Memory B cell (primary cell): ENCODE measurements at regions not wholly inside any gene's neighbourhood (a gene's known extent, or its start where the extent isn't known, plus 50 kb on each side); places are given as distances from the start of the nearest gene placed in this dataset.

Experiments used
- ATAC-seq: fragments of 150-1000 bp; cut with Tn5 transposase; 2 replicates; pipeline ENCODE4 v1.10.0; 2021; ENCODE audit warnings: low read depth, mild to moderate bottlenecking, moderate library complexity
- DNase-seq, 2 donors: peaks; one replicate each; pipeline ENCODE4 v3.0.0; 2022; ENCODE audit warnings: low spot score in 2 of 2
- H3K27ac Mint-ChIP-seq: one replicate; pipeline ENCODE4 v1.8.0; 2022; ENCODE audit warnings: mild to moderate bottlenecking, moderate library complexity, mixed read lengths
- H3K27me3 Mint-ChIP-seq: one replicate; pipeline ENCODE4 v1.8.0; 2022; ENCODE audit warnings: mixed read lengths
- H3K36me3 Mint-ChIP-seq: one replicate; pipeline ENCODE4 v1.8.0; 2022; ENCODE audit warnings: mild to moderate bottlenecking, mixed read lengths
- H3K4me1 Mint-ChIP-seq: one replicate; pipeline ENCODE4 v1.8.0; 2022; ENCODE audit warnings: mixed read lengths
- H3K4me3 Mint-ChIP-seq: one replicate; pipeline ENCODE4 v1.8.0; 2022; ENCODE audit warnings: mild to moderate bottlenecking, moderate library complexity, mixed read lengths
- H3K9me3 Mint-ChIP-seq: one replicate; pipeline ENCODE4 v1.8.0; 2022; ENCODE audit warnings: mixed read lengths

DNA sequence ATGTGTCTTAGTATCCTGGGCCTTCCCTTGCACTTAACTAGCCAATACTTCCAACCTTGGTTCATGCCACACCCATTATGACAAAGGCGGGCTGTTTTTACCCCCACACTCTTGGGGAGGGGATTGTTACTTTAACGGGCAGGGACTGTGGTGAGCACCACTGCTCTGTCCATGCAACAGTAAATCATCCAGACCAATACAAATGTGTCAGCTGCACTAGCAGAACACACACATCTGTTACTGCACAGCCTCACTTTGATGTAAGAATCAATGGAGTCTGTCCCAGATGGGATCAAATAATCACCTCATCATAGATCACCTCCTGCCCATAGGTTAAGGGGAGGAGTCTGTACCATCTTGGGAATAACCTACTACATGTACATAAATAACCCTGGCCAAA lies 58.1 kb downstream of the NPAP1 start:
- Mint-ChIP-seq H3K27ac (no peak overlapping the region), H3K4me1 (no peaks in the 10 kb centered on the region), H3K36me3 (no peaks in the 10 kb centered on the region), H3K4me3 (no peak overlapping the region), H3K27me3 (no peaks in the 10 kb centered on the region), H3K9me3 (peaks cover 2% of the 10 kb centered on the region)
- DNase-seq (no peak), ATAC-seq (no peak)

DNA sequence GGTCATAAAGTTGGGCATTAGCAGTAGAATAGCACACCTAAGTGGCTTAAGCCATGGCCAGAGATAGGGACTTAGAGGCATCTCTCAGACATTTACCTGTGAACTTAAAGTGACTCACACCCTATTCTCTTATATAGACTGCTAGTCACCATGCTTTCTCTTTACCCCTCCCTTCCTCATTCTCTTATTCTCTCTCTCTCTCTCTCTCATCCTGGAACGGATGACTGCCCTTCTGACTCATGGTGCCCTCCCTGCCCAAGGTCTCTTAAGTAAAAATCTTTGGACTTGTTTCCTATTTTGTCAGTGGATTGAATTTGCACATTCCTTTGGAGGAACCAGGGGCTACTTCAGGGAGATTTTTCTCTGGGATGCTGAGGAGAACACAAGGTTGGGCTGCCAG lies 58.8 kb downstream of the NPAP1 start:
- ATAC-seq (no peak), DNase-seq (no peak)
- Mint-ChIP-seq H3K4me3 (no peak overlapping the region), H3K4me1 (no peaks in the 10 kb centered on the region), H3K36me3 (no peaks in the 10 kb centered on the region), H3K9me3 (peaks cover 2% of the 10 kb centered on the region), H3K27me3 (no peaks in the 10 kb centered on the region), H3K27ac (no peak overlapping the region)

DNA sequence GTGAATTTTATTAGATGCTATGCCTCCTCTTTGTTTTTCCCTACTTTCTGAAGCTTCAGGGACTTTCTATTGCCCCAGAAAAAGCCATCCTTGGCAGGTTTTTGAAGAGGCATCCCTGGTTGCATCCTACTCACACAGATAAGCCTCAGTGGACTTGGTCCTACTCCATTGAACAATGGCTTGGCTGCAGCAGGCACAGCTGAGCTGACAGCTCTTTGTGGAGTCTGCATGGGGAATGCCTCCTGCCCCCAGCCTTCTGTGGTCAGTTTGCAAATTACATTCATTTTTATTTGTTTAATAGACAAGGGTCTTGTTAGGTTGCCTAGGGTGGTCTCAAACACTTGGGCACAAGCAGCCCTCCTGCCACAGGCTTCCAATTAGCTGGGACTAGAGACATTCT lies 69.7 kb downstream of the NPAP1 start:
- H3K4me1 Mint-ChIP-seq = no peaks in the 10 kb centered on the region

DNA sequence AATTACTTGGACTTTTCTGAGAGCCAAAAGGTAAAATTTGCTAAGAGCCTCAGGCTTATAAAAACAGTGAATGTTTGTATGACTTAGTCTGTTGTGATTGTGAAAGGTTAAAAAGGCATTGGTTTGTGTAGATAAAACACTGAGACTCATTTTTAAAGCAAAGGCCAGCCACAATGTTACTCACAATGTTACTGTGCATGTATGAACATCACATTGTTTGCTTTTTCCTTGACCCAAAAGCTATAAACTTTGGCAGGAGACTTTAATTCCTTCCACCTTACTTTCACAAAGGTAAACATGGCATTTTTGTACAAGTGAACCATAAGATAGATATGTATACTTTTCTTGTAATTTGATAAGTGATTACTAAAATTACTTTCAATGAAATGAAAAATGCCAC lies 70.5 kb downstream of the NPAP1 start:
- no peak overlapping the region for H3K4me3 Mint-ChIP-seq
- no peaks in the 10 kb centered on the region for H3K4me1 Mint-ChIP-seq
- H3K9me3 Mint-ChIP-seq = peaks cover 3% of the 10 kb centered on the region
- no peak for ATAC-seq
- DNase-seq = no peak
- H3K36me3 Mint-ChIP-seq = no peaks in the 10 kb centered on the region
- H3K27me3 Mint-ChIP-seq = no peaks in the 10 kb centered on the region
- H3K27ac Mint-ChIP-seq = no peak overlapping the region

More for the DNA sequence above, 69.7 kb downstream of the NPAP1 start:
- DNase-seq = no peak
- no peak overlapping the region for H3K4me3 Mint-ChIP-seq
- no peak for ATAC-seq
- no peak overlapping the region for H3K27ac Mint-ChIP-seq
- H3K36me3 Mint-ChIP-seq = no peaks in the 10 kb centered on the region
- H3K27me3 Mint-ChIP-seq = no peaks in the 10 kb centered on the region
- H3K9me3 Mint-ChIP-seq = peaks cover 3% of the 10 kb centered on the region

DNA sequence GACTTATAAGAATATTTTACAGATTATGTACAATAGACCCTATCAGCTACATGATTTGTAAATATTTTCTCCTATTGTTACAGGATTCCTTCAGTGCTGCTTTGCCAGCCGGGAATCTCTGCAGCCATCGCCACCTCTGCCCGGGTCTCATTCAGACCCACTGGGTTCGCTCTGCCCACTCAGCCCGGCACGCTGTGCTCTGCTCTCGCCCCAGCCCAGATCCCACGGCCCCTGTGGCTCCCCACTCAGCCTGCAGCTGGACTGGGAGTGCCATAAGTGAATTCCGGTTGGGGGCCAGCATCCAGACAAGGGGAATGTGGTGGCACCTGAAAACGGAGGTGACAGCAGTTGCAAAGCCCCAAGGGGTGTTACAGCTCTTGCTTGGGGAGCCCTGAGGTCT lies 71.8 kb downstream of the NPAP1 start:
- Mint-ChIP-seq H3K4me3 (no peak overlapping the region), H3K36me3 (no peaks in the 10 kb centered on the region), H3K9me3 (peaks cover 3% of the 10 kb centered on the region), H3K27me3 (no peaks in the 10 kb centered on the region), H3K4me1 (no peaks in the 10 kb centered on the region), H3K27ac (no peak overlapping the region)
- DNase-seq (no peak), ATAC-seq (no peak)

DNA sequence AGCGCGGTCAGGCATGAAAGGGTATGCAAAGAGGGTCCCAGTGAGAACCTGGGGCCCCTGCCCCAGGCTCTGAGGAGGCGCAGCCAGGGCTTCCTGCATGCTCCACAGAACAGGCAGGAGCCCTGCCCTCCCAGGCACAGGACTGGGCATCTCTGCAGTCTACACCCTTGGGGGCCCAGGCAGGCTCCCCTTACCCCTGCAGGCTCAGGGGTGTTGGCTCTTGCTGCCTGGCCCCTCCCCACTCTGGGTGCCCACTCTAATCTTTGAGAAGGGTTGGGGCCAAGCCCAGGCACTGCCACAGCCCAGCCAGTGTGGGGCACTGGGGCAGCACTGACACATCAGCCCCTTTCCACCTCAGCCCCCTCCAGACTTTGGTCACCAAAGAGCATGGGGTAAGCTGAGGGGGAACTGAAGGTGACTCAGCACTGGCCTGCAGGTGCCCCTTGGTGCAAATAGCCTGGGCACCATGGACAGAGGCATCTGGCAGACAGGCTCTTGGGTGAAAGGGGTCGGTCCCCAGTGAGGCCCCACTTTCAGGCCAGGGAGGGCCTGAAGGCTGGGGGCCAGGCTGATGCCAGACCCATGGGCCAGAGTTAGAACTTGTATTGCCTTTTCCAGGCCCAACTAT lies 73.4 kb downstream of the NPAP1 start:
- Mint-ChIP-seq H3K9me3 (peaks cover 3% of the 10 kb centered on the region), H3K27ac (no peak overlapping the region), H3K4me1 (no peaks in the 10 kb centered on the region), H3K27me3 (no peaks in the 10 kb centered on the region), H3K36me3 (no peaks in the 10 kb centered on the region), H3K4me3 (no peak overlapping the region)
- DNase-seq (no peak), ATAC-seq (no peak)

DNA sequence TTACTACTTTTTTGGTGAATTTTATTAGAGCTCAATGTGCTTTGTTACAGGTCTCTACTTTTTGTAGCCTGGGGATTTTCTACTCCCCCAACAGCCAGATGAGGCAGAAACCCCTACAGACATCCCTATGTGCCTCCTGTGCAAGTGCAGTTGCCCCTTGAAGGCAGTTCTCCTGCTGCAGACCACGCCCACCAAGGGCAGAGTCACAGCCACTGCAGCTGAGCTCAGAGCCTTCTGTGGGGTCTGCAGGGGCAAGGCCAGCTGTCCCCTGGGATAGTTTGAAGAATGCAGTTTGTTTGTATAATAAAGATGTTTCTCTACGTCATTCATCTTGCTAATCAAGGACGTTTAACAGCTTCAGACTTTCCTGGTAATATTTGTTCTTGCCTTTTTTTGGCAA lies 76.8 kb downstream of the NPAP1 start:
- H3K9me3 Mint-ChIP-seq = peaks cover 6% of the 10 kb centered on the region
- no peaks in the 10 kb centered on the region for H3K4me1 Mint-ChIP-seq
- ATAC-seq (no peak), DNase-seq (no peak)
- no peak overlapping the region for H3K27ac Mint-ChIP-seq
- no peaks in the 10 kb centered on the region for H3K36me3 Mint-ChIP-seq
- H3K4me3 Mint-ChIP-seq = no peak overlapping the region
- H3K27me3 Mint-ChIP-seq = no peaks in the 10 kb centered on the region

DNA sequence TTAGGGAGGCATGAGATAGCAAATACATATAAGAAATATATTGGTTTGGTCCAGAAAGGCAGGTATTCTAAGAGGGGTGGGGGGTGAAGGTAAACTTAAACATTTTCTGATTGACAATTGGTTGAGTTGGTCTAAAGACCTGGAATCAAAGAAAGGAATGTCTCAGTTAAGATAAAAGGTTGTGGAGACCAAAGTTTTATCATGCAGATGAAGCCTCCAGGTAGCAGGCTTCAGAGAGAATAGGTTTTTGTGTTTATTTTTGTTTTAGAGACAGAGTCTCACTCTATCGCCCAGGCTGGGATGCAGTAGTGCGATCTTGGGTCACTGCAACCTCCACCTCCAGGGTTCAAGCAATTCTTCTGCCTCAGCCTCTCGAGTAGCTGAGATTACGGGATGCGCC lies 80.5 kb downstream of the NPAP1 start:
- ATAC-seq (no peak), DNase-seq (no peak)
- Mint-ChIP-seq H3K27me3 (no peaks in the 10 kb centered on the region), H3K9me3 (peaks cover 5% of the 10 kb centered on the region), H3K27ac (no peak overlapping the region), H3K36me3 (no peaks in the 10 kb centered on the region), H3K4me3 (no peak overlapping the region), H3K4me1 (no peaks in the 10 kb centered on the region)

DNA sequence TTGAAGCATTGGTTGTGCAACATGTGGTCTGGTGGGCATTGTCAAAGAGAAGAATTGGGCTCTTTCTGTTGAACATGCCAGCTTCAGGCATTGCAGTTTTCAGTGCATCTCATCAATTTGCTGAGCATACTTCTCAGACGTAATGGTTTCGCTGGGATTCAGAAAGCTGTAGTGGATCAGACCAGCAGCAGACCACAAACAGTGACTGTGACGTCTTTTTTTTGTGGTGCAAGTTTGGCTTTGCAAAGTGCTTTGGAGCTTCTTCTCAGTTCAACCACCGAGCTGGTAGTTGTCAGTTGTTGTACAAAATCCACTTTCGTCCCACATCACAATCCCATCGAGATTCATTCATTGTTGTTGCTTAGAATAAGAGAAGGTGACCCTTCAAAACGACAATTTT lies 84.5 kb downstream of the NPAP1 start:
- ATAC-seq = no peak
- Mint-ChIP-seq H3K36me3 (no peaks in the 10 kb centered on the region), H3K27me3 (no peaks in the 10 kb centered on the region), H3K4me3 (no peak overlapping the region), H3K4me1 (no peaks in the 10 kb centered on the region), H3K27ac (no peak overlapping the region), H3K9me3 (peaks cover 8% of the 10 kb centered on the region)
- no peak for DNase-seq

DNA sequence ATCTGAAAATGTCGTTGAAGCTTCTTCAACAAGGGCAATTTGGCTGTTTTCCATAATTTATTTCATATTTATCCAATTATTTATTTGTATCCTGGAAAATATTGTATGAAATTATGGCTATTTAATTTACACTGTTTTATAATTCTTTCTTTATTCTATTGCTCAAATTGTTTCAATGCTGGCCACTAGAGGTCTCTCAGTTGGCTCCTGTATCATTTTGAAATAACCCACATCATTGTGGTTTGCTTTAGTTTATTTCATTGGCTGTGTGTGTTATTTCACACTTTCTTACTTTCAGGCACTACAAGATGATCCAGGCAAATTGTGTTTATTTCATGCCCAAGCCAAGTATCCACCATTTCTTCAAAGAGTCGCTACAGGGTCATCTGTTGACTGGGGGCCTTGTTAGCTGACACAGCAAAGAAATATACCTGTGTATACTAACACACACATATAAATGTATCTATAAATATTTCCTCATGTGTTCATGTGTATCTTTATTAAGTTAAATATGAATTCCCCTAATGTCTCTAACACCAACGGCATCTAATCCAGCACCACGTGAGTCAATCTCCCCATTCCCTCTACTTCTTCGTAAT lies 86.2 kb downstream of the NPAP1 start:
- ATAC-seq (no peak), DNase-seq (no peak)
- H3K4me1 Mint-ChIP-seq = no peaks in the 10 kb centered on the region
- H3K4me3 Mint-ChIP-seq = no peak overlapping the region
- no peak overlapping the region for H3K27ac Mint-ChIP-seq
- H3K36me3 Mint-ChIP-seq = no peaks in the 10 kb centered on the region
- H3K27me3 Mint-ChIP-seq = no peaks in the 10 kb centered on the region
- peaks cover 8% of the 10 kb centered on the region for H3K9me3 Mint-ChIP-seq

DNA sequence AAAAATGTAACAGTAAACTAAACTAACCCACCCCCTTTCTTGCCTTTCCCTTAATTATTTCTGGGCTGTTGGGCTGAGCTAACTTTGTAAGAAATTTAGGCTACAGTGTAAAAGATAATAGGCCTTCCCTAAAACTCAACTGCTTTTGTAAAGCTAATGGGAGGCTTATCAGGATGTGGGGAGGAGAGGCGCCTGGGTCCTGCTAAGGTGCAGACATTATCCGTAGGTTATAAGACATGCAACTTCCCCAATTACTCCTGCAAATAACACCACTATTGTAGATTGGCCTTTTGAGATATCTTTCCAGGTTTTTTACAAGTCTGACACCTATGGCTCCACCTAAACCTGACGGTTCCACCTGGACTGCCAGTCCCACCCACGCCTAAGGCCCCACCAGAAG lies 88.3 kb downstream of the NPAP1 start:
- Mint-ChIP-seq H3K4me3 (no peak overlapping the region), H3K27ac (no peak overlapping the region), H3K27me3 (no peaks in the 10 kb centered on the region), H3K36me3 (no peaks in the 10 kb centered on the region), H3K9me3 (peaks cover 6% of the 10 kb centered on the region), H3K4me1 (no peaks in the 10 kb centered on the region)
- ATAC-seq (no peak), DNase-seq (no peak)

DNA sequence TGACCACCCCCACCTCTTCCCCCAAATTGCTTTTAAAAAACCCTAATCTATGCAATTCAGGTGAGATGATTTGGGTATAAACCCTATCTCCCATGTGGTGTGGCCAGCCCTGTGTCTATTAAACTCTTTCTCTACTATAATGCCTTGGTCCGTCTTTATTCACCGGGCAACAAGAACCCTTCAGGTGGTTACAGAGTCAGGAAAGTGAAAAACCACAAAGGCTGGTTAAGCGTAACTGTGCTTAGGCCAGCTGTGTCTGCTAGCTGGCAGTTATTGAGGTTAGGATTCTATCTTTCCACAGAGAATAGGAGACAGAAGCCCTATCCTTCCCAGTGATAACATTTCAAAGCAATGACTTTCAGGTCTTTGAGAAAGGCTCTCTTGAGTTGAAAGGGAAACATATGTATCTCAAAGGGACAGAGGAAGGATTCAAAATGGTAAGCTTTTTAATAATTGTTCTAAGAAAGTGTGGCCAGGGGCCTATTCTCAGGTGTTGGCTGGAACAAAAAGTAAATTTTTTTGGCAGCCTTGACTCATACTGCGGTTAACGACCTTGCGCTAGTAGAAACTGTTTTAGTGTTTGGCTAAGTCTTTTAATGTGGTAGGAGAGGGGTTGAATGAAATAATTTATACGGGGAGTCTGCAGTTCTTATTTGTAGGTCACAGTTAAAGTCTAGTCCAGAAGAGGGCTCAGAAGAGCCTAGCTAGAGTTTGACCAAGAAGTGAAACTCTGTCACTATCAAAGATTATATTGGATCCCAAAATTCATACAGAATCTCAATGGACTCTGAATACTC lies 89.0 kb downstream of the NPAP1 start:
- Mint-ChIP-seq H3K36me3 (no peaks in the 10 kb centered on the region), H3K4me1 (no peaks in the 10 kb centered on the region), H3K27me3 (no peaks in the 10 kb centered on the region), H3K27ac (no peak overlapping the region), H3K9me3 (peaks cover 6% of the 10 kb centered on the region), H3K4me3 (no peak overlapping the region)
- ATAC-seq = no peak
- no peak for DNase-seq

DNA sequence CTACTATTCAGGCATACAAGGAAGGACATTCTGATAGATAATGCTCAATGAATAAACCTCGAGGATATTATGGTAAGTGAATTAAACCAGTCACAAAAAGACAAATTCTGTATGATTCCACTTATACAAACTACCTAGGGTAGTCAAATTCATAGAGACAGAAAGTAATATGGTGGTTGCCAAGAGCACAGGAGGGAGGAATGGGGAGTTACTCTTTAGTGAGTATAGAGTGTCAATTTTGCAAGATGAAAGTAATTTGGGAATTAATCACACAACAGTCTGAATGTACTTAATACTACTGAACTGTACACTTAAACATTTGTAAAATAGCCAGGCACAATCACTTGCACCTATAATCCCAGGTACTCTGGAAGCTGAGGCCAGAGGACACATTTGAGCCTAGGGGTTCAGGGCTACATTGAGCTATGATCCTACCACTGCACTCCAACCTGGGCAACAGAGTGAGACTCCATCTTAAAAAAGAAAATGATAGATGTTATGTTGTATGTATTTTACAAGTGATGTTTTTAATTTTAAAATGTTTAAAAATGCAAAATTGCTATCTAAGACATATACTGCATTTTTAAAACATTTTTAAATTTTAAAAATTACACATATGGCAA lies 91.0 kb downstream of the NPAP1 start:
- peaks cover 4% of the 10 kb centered on the region for H3K9me3 Mint-ChIP-seq
- no peaks in the 10 kb centered on the region for H3K27me3 Mint-ChIP-seq
- H3K4me3 Mint-ChIP-seq = no peak overlapping the region
- ATAC-seq (no peak), DNase-seq (no peak)
- no peaks in the 10 kb centered on the region for H3K36me3 Mint-ChIP-seq
- no peak overlapping the region for H3K27ac Mint-ChIP-seq
- no peaks in the 10 kb centered on the region for H3K4me1 Mint-ChIP-seq

DNA sequence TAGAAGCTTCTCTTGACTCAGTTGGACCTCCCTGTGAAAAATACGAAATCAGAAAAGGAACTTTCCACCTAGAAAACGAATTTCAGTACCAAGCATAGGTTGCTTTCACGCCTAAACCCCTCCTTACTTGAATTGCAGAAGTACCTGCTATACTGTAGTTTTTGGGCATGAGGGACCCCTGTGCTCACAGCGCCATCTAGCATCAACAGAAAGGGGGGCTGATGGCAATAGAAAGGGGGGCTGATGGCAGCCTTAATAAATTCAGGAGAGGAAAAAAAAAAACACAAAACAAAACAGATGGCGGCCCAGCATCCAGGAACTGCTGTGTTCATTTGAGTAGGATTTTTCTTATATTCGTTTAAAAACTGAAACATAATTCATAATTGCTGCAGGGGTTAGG lies 96.7 kb downstream of the NPAP1 start:
- ATAC-seq (no peak), DNase-seq (no peak)
- peaks cover 9% of the 10 kb centered on the region for H3K9me3 Mint-ChIP-seq
- H3K27me3 Mint-ChIP-seq = peaks cover 2% of the 10 kb centered on the region
- H3K4me3 Mint-ChIP-seq = no peak overlapping the region
- no peaks in the 10 kb centered on the region for H3K36me3 Mint-ChIP-seq
- no peaks in the 10 kb centered on the region for H3K4me1 Mint-ChIP-seq
- H3K27ac Mint-ChIP-seq = no peak overlapping the region
